ENCODE measurements at regions not wholly inside any gene's neighbourhood (a gene's known extent, or its start where the extent isn't known, plus 50 kb on each side); places are given as distances from the start of the nearest gene placed in this dataset.

DNA sequence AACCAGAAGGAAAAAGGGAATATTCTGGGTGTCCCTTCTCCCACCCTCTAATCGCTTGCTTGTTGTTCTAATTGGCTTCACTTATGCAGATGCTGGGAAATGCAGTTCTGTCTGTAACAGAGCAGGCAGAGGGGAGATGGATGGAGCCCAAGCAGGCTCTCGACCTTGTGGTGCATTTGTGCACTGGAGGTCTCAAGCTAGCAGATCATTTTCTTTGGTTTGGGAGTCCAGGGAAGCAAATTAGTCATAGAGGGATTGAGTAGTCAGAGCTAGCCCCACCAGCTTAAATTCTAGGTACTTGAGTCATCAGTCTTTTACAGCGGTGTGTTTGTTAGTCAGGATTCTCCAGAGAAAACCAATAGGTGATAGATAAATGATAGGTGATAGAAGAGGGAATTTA, 234.7 kb upstream of the ECI2 start:
- Histone ChIP-seq H3K27ac (ENCODE audit: low read length) (no peak overlapping the region), H3K27me3 (ENCODE audit: control insufficient read depth, insufficient read depth, low read length) (no peaks in the 10 kb centered on the region), H3K4me1 (ENCODE audit: control insufficient read depth, insufficient read depth, low read length) (no peaks in the 10 kb centered on the region), H3K36me3 (ENCODE audit: control insufficient read depth, insufficient read depth, low read length) (no peaks in the 10 kb centered on the region), H3K4me3 (ENCODE audit: low read length) (no peak overlapping the region), H3K9me3 (ENCODE audit: control insufficient read depth, insufficient read depth, low read length) (no peaks in the 10 kb centered on the region)
- 83% methylated on average over 2 of the region's 3 CpGs for WGBS (ENCODE audit: insufficient coverage)
- TF ChIP-seq, protein P1, sequence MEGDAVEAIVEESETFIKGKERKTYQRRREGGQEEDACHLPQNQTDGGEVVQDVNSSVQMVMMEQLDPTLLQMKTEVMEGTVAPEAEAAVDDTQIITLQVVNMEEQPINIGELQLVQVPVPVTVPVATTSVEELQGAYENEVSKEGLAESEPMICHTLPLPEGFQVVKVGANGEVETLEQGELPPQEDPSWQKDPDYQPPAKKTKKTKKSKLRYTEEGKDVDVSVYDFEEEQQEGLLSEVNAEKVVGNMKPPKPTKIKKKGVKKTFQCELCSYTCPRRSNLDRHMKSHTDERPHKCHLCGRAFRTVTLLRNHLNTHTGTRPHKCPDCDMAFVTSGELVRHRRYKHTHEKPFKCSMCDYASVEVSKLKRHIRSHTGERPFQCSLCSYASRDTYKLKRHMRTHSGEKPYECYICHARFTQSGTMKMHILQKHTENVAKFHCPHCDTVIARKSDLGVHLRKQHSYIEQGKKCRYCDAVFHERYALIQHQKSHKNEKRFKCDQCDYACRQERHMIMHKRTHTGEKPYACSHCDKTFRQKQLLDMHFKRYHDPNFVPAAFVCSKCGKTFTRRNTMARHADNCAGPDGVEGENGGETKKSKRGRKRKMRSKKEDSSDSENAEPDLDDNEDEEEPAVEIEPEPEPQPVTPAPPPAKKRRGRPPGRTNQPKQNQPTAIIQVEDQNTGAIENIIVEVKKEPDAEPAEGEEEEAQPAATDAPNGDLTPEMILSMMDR (IDR thresholded peaks at IDR 0.05), result no peak
- H3K4me1 Mint-ChIP-seq, result no peaks in the 10 kb centered on the region
- DNase-seq (no peak), ATAC-seq (no peak)
- H3K27ac Mint-ChIP-seq, result no peak overlapping the region
- H3K4me3 Mint-ChIP-seq, result no peak overlapping the region
- no peaks in the 10 kb centered on the region for H3K9me3 Mint-ChIP-seq
- intact Hi-C loops (cut with micrococcal nuclease), result no loop called here
- H3K27me3 Mint-ChIP-seq (ENCODE audit: low read depth in 2 of 2), result peaks cover 9 to 15% of the 10 kb centered on the region in 2 donors
- no peaks in the 10 kb centered on the region for H3K36me3 Mint-ChIP-seq

DNA sequence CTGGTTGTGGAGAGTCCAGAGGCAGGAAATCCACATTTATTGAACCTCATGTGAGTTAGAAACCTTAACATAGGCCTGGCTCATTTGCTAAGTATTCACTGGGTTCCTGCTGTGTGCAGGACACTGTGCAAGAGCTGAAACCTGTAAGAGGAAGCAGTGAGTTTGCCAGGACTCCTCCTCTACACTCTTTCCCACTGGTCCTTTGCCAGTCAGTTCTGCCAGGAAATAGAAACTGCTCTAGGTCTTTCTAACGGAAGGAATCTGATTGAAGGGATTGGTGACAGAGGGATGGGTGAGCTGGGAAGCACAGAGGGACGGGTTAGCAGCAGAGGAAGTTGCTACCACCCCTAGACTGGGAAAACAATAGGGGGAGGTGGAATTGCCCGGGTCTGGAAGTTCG, 234.2 kb upstream of the ECI2 start:
- Histone ChIP-seq H3K36me3 (ENCODE audit: control insufficient read depth, insufficient read depth, low read length) (no peaks in the 10 kb centered on the region), H3K4me3 (ENCODE audit: low read length) (no peak overlapping the region), H3K9me3 (ENCODE audit: control insufficient read depth, insufficient read depth, low read length) (no peaks in the 10 kb centered on the region), H3K4me1 (ENCODE audit: control insufficient read depth, insufficient read depth, low read length) (no peaks in the 10 kb centered on the region), H3K27me3 (ENCODE audit: control insufficient read depth, insufficient read depth, low read length) (no peaks in the 10 kb centered on the region), H3K27ac (ENCODE audit: low read length) (no peak overlapping the region)
- TF ChIP-seq, protein P1 (IDR thresholded peaks at IDR 0.05), result no peak
- no peak for ATAC-seq
- Mint-ChIP-seq H3K4me1 (peaks cover 0 to 2% of the 10 kb centered on the region in 2 donors), H3K9me3 (no peaks in the 10 kb centered on the region), H3K27me3 (ENCODE audit: low read depth in 2 of 2) (peaks cover 8 to 15% of the 10 kb centered on the region in 2 donors), H3K36me3 (no peaks in the 10 kb centered on the region), H3K4me3 (no peak overlapping the region), H3K27ac (no peak overlapping the region)
- WGBS (ENCODE audit: insufficient coverage), result 82% methylated on average over 4 of the region's 4 CpGs
- intact Hi-C loops (cut with micrococcal nuclease), result no loop called here
- no peak for DNase-seq

DNA sequence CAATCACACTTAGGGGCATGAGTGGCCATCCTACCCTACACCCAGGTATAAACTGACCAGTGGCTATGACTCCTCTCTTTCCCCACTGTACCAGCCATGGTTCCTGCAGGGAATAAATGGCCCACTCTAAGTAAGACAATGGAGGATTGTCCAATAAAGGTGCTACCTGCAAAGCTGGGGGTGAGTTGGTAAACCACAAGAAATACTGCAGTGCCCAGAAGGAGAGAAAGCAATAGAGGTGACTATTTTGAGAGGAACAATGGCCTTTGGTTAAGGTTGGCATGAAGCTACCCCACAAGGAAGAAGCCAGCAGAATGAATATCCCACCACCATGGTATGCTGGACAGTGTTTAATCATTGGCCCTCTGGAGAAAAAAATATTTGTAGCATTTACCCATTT, 233.3 kb upstream of the ECI2 start:
- Histone ChIP-seq H3K27ac (ENCODE audit: low read length) (no peak overlapping the region), H3K9me3 (ENCODE audit: control insufficient read depth, insufficient read depth, low read length) (no peaks in the 10 kb centered on the region), H3K27me3 (ENCODE audit: control insufficient read depth, insufficient read depth, low read length) (no peaks in the 10 kb centered on the region), H3K36me3 (ENCODE audit: control insufficient read depth, insufficient read depth, low read length) (no peaks in the 10 kb centered on the region), H3K4me1 (ENCODE audit: control insufficient read depth, insufficient read depth, low read length) (no peaks in the 10 kb centered on the region), H3K4me3 (ENCODE audit: low read length) (no peak overlapping the region)
- no peak for ATAC-seq
- Mint-ChIP-seq H3K27ac (no peak overlapping the region), H3K9me3 (no peaks in the 10 kb centered on the region), H3K36me3 (no peaks in the 10 kb centered on the region), H3K4me3 (no peak overlapping the region), H3K4me1 (peaks cover 0 to 10% of the 10 kb centered on the region in 2 donors), H3K27me3 (ENCODE audit: low read depth in 2 of 2) (peaks cover 6 to 15% of the 10 kb centered on the region in 2 donors)
- intact Hi-C loops (cut with micrococcal nuclease), result no loop called here
- TF ChIP-seq, protein P1 (IDR thresholded peaks at IDR 0.05), result no peak
- no peak for DNase-seq

DNA sequence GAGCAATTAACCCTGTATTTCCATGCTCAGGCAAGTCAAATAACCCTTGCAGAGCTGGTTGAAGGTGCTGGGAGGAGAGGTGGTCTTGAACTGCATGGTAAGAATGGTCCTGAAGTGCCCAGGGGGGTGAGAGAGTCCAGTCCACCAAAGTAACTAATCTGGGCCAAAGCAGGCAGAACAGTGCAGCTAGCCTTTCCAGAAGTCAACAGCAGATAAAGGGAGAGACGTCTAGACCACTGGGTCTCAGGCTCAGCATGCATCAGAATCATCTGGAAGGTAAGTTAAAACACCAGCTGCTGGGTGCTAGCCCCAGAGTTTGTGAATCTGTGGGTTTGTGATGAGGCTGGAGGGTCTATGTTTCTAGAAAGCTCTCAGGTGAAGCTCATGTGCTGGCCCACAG, 232.3 kb upstream of the ECI2 start:
- peaks cover 0 to 10% of the 10 kb centered on the region in 2 donors for H3K4me1 Mint-ChIP-seq
- Histone ChIP-seq H3K4me1 (ENCODE audit: control insufficient read depth, insufficient read depth, low read length) (no peaks in the 10 kb centered on the region), H3K9me3 (ENCODE audit: control insufficient read depth, insufficient read depth, low read length) (no peaks in the 10 kb centered on the region), H3K27me3 (ENCODE audit: control insufficient read depth, insufficient read depth, low read length) (no peaks in the 10 kb centered on the region), H3K27ac (ENCODE audit: low read length) (no peak overlapping the region), H3K36me3 (ENCODE audit: control insufficient read depth, insufficient read depth, low read length) (no peaks in the 10 kb centered on the region), H3K4me3 (ENCODE audit: low read length) (no peak overlapping the region)
- TF ChIP-seq, protein P1 (IDR thresholded peaks at IDR 0.05), result no peak
- H3K9me3 Mint-ChIP-seq, result no peaks in the 10 kb centered on the region
- WGBS (ENCODE audit: insufficient coverage), result 65% methylated on average over 1 of the region's 1 CpG
- no peak for ATAC-seq
- H3K27ac Mint-ChIP-seq, result no peak overlapping the region
- DNase-seq, result no peak
- H3K36me3 Mint-ChIP-seq, result no peaks in the 10 kb centered on the region
- intact Hi-C loops (cut with micrococcal nuclease), result no loop called here
- peaks cover 6 to 15% of the 10 kb centered on the region in 2 donors for H3K27me3 Mint-ChIP-seq (ENCODE audit: low read depth in 2 of 2)
- H3K4me3 Mint-ChIP-seq, result no peak overlapping the region
